GM10266 (cell line): ENCODE measurements at regions not wholly inside any gene's neighbourhood (a gene's known extent, or its start where the extent isn't known, plus 50 kb on each side); places are given as distances from the start of the nearest gene placed in this dataset.

Source experiments
- DNase-seq: peaks from one replicate; pipeline ENCODE4 v3.0.0; 2012; ENCODE audit errors: extremely low spot score
- TF ChIP-seq, protein P1 (sequence below): IDR thresholded peaks from 2 replicates; pipeline ENCODE4 v1.5.1; 2012; ENCODE audit warnings: mild to moderate bottlenecking, low read depth; ENCODE audit not compliant: control insufficient read depth, insufficient read depth; ENCODE audit errors: missing control alignments

DNA sequence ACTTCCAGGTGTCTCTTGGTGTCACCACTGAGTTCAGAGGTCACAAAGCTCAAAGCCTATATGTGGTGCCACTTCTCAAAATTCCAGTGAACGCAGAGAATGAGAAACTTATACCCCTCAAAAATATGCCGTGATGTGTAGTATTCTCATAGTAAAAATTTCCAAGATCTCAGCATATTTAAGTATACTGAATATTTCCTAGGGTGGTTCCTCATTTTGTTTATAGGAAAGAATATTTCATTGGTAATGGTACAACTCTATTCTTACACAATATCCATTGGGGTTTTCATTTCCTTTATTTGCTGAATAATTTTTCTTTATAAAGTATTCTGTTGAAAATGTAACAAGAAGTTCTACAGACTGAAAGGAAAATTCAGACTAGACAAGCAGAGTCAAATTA, 58.9 kb upstream of the ADO start:
- TF ChIP-seq, protein P1, sequence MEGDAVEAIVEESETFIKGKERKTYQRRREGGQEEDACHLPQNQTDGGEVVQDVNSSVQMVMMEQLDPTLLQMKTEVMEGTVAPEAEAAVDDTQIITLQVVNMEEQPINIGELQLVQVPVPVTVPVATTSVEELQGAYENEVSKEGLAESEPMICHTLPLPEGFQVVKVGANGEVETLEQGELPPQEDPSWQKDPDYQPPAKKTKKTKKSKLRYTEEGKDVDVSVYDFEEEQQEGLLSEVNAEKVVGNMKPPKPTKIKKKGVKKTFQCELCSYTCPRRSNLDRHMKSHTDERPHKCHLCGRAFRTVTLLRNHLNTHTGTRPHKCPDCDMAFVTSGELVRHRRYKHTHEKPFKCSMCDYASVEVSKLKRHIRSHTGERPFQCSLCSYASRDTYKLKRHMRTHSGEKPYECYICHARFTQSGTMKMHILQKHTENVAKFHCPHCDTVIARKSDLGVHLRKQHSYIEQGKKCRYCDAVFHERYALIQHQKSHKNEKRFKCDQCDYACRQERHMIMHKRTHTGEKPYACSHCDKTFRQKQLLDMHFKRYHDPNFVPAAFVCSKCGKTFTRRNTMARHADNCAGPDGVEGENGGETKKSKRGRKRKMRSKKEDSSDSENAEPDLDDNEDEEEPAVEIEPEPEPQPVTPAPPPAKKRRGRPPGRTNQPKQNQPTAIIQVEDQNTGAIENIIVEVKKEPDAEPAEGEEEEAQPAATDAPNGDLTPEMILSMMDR: no peak

DNA sequence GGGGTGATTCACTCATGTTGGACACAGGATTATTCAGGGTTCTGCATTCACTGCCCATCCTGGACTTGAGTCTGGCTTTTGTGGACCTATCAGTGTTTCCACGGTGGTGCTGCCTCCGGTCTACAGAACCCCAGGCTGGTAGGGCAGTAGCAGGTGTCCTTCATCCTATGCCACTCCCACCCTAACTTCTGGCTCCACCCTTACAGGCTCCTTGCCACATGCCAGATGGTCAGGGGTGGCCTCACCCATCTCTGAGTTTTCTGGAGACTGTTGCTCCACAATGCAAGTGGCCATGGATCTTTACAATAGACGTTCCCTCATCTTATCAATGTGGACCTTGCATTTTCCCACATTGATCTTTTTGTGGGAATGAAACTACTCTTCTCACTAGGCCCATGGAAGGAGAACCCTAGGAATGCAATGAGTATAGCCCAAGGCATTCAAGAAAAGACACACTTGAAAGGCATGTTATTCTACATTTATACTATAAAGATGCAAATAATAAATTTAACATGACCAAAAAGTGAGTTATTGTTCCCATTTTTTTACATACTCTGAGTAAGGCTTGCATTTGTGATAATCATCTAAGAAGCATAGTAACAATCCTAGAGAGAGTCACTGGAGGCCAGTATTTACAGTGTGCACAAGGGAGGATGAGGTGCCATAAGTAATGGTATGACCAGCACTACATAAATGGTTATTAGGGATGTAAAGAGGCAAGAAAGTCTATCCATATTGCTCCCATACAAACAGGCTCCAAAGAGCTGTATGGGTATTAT, 57.4 kb upstream of the ADO start:
- DNase-seq: no peak
- TF ChIP-seq, protein P1: no peak

More for the DNA sequence above, 58.9 kb upstream of the ADO start:
- DNase-seq: no peak

DNA sequence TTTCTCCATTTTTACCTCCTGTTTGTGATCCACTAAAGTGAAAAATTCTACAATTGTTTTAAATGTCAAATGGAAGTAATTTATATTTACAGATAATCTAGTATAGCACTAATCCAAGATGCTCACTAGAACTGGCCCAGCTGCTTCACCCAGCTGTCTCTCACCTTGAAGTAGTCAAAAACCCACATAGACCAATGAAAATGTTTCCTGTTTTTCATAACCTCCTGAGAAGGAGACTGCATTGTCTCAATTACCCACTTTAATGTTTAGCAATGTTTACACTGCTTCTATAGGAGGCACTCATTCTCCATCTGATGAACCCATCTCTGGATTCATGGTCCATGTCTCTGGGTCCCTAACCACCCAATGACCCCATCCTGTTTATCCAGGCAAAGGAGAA, 56.1 kb upstream of the ADO start:
- DNase-seq: no peak
- TF ChIP-seq, protein P1: no peak

DNA sequence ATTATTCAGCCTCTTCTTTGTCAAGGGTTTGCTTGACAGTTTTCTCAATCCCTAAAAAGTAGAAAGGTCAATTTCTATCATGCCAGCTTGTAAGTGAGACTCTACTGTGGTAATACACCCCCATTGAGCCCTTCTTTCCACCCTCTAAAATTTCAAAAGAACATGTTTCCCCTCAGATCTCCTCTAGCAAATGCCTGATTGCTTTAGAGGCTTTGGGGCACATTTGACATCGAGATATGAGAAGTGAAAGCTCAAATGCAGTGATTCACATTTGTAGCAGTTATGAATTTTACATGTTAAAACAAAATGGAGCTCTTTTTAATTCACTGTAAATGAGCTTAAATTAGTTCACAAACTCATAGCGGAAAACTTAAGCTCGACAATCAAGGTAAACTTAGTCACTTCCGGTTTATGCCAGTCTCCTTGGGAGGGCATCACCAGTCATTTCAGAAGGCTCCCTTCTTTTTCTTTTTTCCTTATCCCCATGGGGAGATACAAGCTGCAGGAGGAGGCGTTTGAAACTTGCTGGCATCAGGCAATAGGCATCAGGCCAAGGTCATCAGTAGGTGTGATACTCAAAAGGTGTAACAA, 55.3 kb upstream of the ADO start:
- TF ChIP-seq, protein P1: no peak

More for the DNA sequence above, 55.3 kb upstream of the ADO start:
- no peak for DNase-seq
